Endothelial cell of hepatic sinusoid (primary cell): ENCODE measurements at regions not wholly inside any gene's neighbourhood (a gene's known extent, or its start where the extent isn't known, plus 50 kb on each side); places are given as distances from the start of the nearest gene placed in this dataset.

Experiments
- in situ Hi-C: cut with HindIII; loops from 2 replicates; pipeline ENCODE4 v1.10.0; 2017; ENCODE audit warnings: low sequenced_read_pairs

DNA sequence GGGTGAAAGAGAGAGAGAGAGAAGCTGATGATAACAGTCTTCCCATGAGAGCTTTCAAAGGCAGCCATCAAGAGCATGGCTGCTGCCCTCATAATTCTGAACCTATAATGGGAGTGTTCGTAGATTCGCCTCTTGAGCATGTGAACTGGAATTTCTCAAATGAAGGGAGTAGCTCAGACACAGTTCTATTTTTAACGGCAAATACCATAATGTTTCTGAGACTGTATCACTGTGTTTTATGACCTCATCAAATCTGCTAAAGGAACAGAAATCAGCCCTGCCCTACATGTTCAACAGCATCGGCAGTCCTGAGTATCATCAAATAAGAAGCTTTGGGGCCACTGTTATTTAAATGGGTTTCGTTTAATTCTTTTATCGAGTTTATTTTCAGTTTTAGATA lies 645.6 kb downstream of the GALR1 start:
- in situ Hi-C loops, result no loop called here

DNA sequence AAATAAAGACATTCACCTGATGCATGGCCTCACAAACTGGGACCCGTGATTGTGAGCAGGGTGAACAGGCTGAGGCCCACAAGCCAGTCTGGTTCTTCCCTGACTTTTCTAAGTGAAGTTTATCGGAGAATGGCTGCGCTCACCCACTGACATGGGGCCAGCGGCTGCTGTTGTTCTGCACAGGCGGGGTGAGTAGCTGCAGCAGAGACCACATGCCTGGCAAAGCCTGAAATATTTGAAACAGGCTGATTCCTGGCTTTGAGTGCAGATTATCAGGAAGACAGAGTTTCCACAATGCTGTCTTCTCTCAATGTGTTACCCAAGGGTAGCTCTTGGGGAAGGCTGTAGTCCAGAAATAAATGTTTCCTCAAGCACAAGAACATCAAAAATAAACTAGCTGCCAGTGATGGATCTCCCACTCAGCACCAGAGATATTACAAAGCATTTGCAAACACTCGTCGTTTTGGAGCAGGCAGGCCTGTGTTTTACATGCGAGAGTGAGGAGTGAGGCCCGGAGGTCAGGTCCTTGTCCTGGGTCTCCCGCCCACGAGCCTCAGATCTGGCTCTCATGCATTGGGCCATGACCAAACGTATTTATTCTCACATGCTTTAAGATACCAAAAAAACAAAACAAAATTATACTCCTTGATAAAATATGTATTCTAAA lies 647.1 kb downstream of the GALR1 start:
- in situ Hi-C loops, result no loop called here

DNA sequence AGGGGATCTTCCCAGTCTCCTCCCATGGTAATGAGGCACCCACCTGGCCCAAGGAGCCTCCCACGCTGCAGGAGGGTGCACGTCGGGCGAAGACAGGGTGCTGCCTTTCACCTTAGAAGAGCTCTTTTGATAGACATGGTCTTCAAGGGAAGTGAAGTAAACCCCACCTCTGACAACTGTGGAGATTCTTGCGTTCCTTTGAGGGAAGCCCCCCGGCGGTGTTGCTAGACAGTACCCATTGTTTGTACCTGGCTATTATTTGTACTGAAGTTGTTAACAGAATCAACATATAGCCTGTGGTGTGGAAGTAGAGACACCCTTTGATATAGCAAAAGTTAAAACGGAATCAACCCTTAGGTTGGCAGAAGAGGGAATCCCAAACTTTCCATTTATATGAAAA lies 648.0 kb downstream of the GALR1 start:
- in situ Hi-C loops, result no loop called here

DNA sequence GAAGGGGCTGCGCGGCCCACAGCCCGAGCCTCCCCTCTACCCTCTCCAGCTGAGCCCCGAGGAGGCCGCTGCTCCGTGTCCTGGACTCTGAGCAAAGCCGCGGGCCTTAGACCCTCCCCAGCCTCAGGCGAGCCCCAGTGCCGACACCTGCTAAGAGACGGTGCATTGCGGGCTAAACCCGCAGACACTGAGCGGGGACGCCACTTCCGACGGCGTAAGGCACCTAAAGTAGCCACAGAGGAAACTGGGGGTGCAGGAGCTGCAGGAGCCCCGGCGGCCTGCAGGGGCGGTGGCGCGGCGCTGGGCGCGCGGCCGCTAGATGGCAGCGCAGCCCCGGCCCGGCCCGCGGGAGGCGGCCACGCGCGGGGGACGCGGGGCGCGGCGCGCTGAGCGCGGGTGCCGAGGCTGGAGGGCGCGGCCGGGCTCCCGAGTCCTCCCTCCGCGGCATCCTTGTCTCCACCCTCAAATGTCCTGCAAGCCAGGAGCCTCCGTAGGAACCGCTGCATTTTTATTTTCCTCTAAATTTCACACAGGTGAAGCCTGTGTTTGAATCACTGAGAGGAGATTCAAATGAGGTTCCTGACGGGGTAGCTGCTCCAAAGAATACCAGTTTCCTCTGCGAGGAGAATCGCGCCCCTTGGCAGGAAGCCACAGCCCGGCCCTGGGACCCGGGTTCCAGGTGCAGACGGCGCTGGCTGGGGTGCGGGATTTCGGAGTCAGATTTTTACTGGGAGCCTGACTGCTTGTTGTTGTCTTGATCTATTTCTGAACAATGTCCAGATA lies 650.5 kb downstream of the GALR1 start:
- in situ Hi-C loops, result loop anchor here (5.0 kb wide), 2 partner anchors 57 to 98 kb away; no protein-coding TSS in a partner anchor

DNA sequence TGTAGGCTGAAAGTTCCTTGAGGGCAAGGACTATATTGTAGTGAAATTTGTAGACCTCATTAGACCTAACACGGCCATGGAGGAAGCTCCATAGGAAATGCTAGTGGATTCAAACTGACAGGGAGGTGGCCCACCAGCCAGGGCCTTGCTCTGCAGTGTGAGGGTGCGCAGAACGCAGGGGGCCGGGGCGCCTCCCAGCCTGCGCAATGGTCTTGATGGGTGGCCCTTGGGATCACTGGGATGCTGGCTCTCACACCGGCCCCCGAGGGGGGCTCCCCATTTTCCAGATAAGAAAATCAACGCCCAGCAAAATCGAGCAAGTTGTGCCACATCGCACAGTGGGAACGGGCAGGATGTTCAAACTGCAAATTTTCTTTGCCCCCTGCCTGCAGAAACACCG lies 655.4 kb downstream of the GALR1 start:
- in situ Hi-C loops, result no loop called here

DNA sequence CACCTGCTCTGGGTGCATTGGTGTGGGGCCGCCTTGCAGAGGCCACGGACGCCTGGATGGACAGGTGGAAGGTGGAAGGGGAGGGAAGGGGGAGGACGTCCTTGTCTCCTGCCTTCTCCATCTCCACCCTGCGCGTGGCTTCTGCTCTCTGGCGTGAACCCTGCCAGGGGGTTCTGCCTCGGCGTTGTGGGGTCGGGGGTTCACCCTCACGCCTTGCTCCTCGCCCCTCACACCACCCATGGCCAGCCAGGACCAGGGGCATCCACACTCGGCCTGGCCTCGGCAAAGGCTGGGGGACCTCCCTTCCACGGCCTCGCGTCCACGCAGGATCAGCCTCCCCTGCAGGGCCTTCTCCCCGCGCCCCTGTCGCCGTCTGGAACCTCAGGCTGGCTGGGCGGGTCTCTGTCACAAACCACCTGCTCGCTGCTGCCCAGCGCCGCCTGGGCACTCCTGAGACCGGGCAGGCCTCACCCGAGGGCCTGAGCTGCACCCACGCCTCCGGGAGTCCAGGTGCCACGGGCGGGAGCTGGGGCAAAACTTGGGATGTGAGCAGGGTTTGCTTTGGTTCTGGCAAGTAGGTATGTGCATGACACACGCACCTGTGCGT lies 655.9 kb downstream of the GALR1 start:
- in situ Hi-C loops, result no loop called here

DNA sequence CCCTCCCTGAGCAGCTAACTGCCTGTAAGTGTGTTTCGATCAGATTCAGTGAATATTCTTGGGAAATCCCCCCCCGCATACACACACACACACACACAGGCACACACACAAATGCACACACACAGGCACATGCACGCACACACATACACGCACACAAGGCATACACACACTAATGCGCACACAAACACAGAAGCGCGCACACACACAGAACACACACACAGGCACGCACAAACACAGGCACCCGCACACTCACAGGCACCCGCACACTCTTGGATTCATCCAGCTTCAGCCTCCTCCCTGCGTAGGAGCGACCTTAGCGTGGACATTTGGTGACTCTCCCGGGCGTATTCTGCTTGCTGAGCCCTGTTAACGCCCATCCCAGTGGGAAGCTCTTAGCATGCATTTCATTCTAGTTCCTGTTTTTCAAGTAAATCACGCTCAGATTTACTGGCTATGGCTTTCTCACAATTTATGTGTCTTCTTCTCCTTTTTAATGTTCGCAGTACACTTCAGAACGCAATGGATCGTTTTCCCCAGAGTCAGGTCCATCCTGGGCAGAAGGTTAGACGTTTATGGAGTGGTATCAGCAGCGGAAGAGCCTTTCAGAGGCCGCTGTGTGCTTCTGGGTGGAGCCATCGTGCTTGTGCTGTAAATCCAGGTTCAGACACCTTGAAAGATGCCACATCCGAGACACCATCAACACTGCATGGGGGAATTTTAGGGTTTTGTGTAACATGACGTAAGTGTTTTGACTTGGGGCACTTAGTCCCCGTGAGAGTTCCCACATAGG lies 656.6 kb downstream of the GALR1 start:
- in situ Hi-C loops, result no loop called here

DNA sequence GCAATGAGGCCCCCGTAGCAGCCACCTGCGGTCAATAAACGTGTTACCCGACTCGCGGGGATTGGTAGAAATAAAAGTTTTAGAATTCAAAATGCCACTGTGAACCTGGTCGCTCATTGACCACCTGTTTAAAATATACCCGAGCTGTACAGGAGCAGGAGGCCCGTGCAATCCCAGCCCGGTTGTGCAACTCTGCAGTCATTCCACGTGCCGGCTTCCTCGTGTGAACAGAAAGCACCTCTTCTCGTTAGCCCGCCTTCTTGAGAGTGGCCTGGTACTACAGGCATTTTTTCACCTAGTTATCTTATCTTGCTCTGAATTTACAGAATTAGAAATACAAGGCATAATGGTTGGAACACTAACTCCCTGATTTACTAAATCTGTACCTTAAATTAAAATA lies 660.7 kb downstream of the GALR1 start:
- in situ Hi-C loops, result no loop called here

DNA sequence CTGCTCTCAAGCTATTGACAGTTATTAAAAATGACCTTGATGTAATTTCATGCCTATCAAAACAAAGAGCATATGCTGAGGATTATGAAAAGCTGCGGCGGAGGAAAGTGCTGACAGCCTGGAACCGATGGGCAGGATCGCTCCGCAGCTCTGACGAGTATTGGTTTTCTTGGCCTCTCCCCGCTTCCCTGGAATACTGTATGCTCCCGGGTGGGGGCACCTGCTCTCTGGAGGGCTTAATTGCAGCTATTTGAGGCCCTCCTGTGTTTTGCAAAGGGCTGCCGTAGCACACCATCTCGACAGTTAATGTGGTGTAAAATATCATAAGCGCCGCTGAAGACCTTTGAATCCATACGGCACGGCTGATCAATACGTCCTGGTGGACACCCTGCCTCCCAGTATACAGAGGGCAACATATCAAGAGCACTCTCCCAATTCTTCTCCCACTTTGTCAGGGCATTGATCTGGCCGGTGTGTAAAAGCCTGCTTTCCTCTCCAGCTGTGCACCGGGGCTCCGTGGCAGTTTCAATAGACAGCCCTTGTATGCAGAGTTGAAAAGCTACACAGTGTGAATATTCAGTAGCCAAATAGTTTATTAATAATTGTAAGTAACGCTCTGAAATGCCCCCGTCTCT lies 662.4 kb downstream of the GALR1 start:
- in situ Hi-C loops, result no loop called here

DNA sequence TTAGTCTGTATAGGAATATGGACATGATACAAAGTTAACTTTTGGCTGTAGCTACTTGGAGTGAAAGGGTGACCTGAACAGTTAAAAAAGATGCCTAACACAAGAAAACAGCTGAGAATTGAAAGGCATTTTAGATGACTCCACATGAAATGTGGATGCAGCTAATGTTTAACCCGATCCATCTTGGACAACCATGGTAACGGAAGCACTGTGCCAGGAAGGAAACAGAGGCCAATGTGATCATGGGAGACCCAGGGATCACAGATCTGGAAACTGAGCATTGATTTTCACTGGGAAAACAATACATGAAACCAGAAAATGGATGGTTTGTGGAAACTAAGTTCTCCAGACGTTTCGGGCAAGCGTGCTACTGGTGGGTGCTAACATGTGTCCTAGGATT lies 669.1 kb downstream of the GALR1 start:
- in situ Hi-C loops, result loop anchor here (5.0 kb wide), 1 partner anchor 54 kb away; no protein-coding TSS in a partner anchor

DNA sequence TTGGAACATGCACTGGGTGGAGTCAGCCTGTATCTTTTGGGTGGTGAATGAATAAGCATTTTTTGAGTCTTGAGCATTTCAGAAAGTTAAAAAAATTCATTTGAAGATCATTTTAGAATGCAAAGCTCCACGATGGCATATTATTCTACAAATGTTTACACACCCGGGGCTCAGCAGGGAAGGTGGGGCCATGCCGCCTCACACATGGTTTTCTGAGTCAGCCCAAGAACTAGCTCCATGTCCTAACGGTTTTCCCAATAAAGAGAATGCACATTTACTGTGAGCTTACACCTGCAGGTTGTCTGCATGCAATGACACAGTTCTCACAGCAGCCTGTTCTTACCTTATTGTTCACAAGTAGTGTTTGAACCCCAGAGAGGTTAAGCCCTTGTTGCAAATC lies 670.3 kb downstream of the GALR1 start:
- in situ Hi-C loops, result loop anchor here (5.0 kb wide), 1 partner anchor 52 kb away; no protein-coding TSS in a partner anchor

DNA sequence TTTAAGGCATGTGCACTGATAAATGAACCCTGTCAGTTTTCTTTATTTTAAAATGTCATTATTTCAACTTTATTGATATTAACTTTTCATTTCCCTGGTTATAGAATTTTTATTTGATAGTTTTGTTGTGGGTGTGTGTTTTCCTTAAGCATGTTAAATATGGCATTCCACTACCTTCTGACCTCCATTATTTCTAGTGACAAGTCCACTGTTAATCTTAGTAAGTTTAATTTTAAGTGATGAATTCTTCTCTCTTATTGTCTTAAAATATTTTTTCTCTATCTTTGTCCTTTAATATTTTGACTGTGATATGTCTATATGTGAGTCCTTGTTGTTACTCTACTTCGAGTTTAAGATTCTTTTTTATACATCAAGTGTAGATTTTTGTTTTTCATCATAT lies 685.7 kb downstream of the GALR1 start:
- in situ Hi-C loops, result no loop called here

DNA sequence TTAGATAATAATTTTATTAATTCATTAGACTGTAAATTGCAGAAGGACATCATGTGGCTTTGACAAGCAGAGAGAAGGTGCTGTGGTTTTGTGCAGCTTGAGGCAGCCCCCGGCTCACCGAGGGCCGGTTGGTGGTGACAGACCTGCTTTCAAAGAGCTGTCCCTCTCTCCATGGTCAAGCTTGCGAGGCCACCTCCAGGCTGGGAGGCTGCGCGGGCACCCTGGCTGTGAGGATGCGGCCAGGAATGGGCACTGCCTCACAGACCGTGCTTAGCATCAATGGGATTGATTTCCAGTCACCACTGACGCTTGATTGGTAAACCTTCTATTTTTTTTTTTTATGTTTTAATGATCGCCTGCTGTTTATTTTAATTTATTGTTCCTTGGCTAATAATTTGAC lies 690.9 kb downstream of the GALR1 start:
- in situ Hi-C loops, result loop anchor here (5.0 kb wide), 1 partner anchor 63 kb away; no protein-coding TSS in a partner anchor

DNA sequence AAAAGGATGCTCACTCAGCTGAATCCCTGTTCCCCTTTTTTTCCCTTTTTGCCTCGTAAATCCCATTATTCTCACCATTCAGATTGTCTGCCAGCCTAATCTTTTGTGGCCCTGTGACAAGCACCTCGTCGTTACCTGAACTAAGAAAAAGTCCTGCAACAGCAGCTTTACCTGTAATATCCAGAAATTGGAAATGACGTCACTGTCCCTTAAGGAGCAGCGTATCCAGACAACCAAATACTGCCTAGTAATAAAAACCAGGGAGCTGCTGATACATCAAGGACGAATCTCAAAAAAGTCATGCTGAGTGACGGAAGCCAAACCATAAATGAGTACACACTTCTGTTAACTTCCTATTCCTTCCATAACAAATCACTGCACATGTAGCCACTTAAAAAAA lies 694.9 kb downstream of the GALR1 start:
- in situ Hi-C loops, result loop anchor here (5.0 kb wide), 1 partner anchor 67 kb away; no protein-coding TSS in a partner anchor

DNA sequence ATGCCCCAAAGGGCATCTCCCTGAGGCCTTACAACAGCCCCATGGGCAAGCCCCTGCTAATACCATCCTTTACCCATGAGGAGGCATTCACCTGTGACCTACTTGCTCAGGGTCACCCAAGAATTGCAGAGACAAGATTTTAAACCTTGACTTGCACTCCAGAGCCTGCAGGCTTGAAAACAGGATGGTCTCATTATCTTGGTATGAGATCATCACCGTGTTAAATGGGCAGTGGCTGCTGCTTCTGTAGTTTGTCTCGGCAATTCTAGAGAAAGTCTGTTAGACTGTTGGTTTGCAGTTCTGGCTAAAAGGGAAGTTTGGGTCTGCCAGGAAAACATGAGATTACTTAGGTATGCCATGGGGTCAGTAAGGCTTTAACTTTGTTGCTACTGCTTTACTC lies 698.9 kb downstream of the GALR1 start:
- in situ Hi-C loops, result no loop called here

DNA sequence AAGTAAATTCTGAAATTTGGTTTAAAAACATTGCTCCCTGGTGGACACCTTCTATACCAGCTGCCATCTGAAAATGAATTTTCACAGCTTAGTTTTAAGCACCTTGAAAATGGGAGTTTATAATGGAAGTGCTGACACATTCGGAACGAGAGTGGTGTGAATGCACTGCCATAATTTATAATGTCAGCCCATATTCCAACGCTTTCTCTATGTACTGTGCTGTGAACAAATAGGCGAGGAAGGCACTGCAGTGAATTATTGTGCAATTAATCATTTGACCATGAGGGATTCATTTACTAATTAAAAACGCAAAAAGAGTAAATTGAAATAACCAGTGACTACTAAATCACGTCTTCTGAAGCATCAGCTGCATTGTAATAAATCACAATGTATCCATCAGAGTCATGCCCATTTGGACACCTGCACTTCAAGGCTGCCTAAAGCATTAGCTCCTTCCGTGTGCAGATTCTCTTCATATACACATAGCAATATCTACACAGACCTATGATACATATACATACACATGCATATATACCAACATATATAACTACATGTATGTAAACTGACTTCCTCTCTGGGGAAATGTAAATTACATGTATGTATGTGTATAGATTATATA lies 699.8 kb downstream of the GALR1 start:
- in situ Hi-C loops, result no loop called here

DNA sequence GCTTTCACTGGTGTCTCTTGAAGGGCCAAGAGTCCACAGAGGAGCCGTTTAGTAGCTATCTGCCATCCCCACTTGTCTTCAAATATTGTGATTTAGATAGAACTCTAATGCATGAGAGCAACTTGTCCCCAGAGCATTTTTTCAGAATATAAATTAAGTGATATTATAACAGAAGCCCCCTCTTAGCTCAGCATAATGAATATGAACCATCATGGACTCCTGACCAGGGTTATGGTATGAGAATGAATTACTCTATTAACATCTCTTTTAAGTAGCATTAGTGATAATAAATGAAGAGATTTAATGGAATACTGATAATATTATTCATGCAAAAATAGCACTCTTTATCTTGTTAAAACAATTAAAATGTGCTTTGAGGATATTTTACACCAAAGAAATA lies 709.6 kb downstream of the GALR1 start:
- in situ Hi-C loops, result loop anchor here (5.0 kb wide), 1 partner anchor 57 kb away; no protein-coding TSS in a partner anchor

DNA sequence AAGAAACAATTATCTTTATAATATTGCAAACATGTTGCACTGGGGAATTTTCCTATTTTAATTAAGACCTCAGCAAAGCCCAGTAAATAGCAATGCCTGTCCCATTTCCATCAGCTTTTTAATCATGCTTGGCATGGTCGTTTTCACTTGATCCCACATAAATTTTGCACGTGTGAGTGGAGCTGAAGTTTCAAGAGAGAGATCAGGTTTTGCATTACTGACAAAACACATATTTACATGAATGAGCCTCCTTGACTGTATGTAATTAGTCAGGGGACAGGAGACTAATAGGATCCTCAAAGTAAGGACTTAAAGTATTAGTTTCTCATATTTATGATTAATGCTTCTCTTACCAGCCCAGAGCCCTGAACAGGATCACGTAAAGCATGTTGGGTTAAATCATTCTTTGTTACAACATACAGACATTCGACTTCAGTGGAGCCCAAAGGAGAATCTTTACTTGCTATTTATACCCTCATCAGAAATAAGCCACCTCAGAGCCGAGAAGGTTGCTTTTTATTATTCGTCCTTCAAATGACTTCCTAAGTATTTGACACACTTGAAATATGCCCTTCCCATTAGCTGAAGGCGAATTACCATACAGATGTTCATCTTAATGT lies 711.3 kb downstream of the GALR1 start:
- in situ Hi-C loops, result no loop called here

DNA sequence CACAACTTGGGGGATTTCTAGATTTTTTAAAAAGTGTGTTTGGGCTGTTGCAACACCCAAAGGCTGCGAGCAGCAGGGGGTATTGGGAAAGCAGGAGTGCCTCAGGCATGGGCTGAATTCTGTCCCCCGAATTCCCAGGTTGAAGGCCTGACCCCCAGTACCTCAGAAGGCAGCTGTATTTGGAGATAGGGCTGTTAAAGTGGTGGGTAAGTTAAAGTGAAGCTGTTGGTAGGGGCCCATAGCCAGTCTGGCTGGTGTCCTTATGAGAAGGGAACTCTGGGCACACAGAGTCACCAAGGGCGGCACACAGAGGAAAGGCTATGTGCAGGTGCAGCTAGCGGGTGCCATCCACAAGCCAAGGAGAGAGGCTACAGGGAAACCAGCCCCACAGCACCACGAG lies 717.4 kb downstream of the GALR1 start:
- in situ Hi-C loops, result no loop called here

DNA sequence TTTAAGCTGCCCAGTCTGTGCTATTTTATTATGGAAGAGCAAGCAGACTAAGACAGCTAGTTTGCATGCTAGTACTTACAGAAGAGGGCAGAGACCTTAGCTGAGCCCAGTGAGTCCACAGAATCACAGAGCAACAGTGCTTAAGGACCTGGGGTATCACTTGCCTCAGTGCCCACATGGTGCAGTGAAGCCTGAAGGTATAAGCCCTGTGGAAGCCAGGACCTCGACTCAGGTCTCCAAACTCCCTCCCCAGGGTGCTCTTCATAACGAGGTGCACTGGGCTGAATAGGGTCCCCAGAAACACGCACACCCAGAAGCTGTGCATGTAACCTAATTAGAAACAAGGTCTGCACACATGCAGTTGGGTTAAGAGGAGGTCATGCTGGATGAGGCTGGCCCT lies 718.1 kb downstream of the GALR1 start:
- in situ Hi-C loops, result no loop called here
